Trophoblast cell (in vitro differentiated cells and primary cell): ENCODE measurements at regions not wholly inside any gene's neighbourhood (a gene's known extent, or its start where the extent isn't known, plus 50 kb on each side); places are given as distances from the start of the nearest gene placed in this dataset.
"Not testable (repeated sequence)": the region's sequence is repeated elsewhere in the genome, so short reads cannot be mapped to it uniquely, and the experiment has no call there.

Experiments
- DNase-seq, 2 donors: peaks; one replicate each; pipeline ENCODE4 v3.0.0-alpha.2; 2016
- H2AFZ ChIP-seq: 2 replicates; pipeline ENCODE4 v1.6.1; 2013; ENCODE audit warnings: low read length, moderate library complexity, mild to moderate bottlenecking; ENCODE audit not compliant: insufficient read depth, poor library complexity
- H2AK5ac ChIP-seq: 2 replicates; pipeline ENCODE4 v1.6.1; 2013; ENCODE audit warnings: mild to moderate bottlenecking, low read length
- H2BK120ac ChIP-seq: 2 replicates; pipeline ENCODE4 v1.6.1; 2013; ENCODE audit warnings: low read length, mild to moderate bottlenecking, moderate library complexity; ENCODE audit not compliant: insufficient read depth, poor library complexity
- H2BK12ac ChIP-seq: 2 replicates; pipeline ENCODE4 v1.6.1; 2013; ENCODE audit warnings: mild to moderate bottlenecking, low read length, moderate library complexity
- H2BK5ac ChIP-seq: 2 replicates; pipeline ENCODE4 v1.6.1; 2013; ENCODE audit warnings: low read length, low read depth, moderate library complexity, mild to moderate bottlenecking; ENCODE audit not compliant: poor library complexity
- H3K14ac ChIP-seq: 2 replicates; pipeline ENCODE4 v1.6.1; 2013; ENCODE audit warnings: mild to moderate bottlenecking, low read length
- H3K18ac ChIP-seq: 2 replicates; pipeline ENCODE4 v1.6.1; 2013; ENCODE audit warnings: mild to moderate bottlenecking, low read length
- H3K23ac ChIP-seq: 2 replicates; pipeline ENCODE4 v1.6.1; 2013; ENCODE audit warnings: low read length
- H3K27ac ChIP-seq: 2 replicates; pipeline ENCODE4 v1.5.1; 2013; ENCODE audit warnings: low read depth, mild to moderate bottlenecking, inconsistent platforms, low read length, moderate library complexity
- H3K27me3 ChIP-seq: 2 replicates; pipeline ENCODE4 v1.6.1; 2013; ENCODE audit warnings: inconsistent platforms, mild to moderate bottlenecking, low read length, moderate library complexity; ENCODE audit not compliant: insufficient read depth
- H3K36me3 ChIP-seq, 2 experiments: 1 replicate in 1 of 2; 2 replicates in 1 of 2; pipeline ENCODE4 v1.6.1; 2013; ENCODE audit warnings: low read length in 2 of 2, mild to moderate bottlenecking in 2 of 2, moderate library complexity in 1 of 2; ENCODE audit not compliant: insufficient read depth in 2 of 2, control insufficient read depth in 1 of 2
- H3K4ac ChIP-seq: 2 replicates; pipeline ENCODE4 v1.6.1; 2013; ENCODE audit warnings: low read depth, mild to moderate bottlenecking, low read length, moderate library complexity
- H3K4me1 ChIP-seq, 2 experiments: 1 replicate in 1 of 2; 2 replicates in 1 of 2; pipeline ENCODE4 v1.6.1; 2013; ENCODE audit warnings: low read length in 2 of 2, mild to moderate bottlenecking in 2 of 2, moderate library complexity in 1 of 2; ENCODE audit not compliant: insufficient read depth in 2 of 2, control insufficient read depth in 1 of 2
- H3K4me2 ChIP-seq: 2 replicates; pipeline ENCODE4 v1.6.1; 2013; ENCODE audit warnings: inconsistent platforms, mild to moderate bottlenecking, low read length, moderate library complexity
- H3K4me3 ChIP-seq: 2 replicates; pipeline ENCODE4 v1.5.1; 2013; ENCODE audit warnings: mild to moderate bottlenecking, low read depth, low read length, inconsistent platforms
- H3K79me1 ChIP-seq: one replicate; pipeline ENCODE4 v1.6.1; 2013; ENCODE audit warnings: low read length
- H3K79me2 ChIP-seq: 2 replicates; pipeline ENCODE4 v1.6.1; 2013; ENCODE audit warnings: low read length, mild to moderate bottlenecking; ENCODE audit not compliant: control insufficient read depth, insufficient read depth, poor library complexity
- H3K9ac ChIP-seq: 2 replicates; pipeline ENCODE4 v1.6.1; 2013; ENCODE audit warnings: mild to moderate bottlenecking, low read length
- H3K9me3 ChIP-seq: 2 replicates; pipeline ENCODE4 v1.6.1; 2013; ENCODE audit warnings: low read depth, mild to moderate bottlenecking, control low read depth, inconsistent platforms, low read length; ENCODE audit not compliant: insufficient read depth
- H4K12ac ChIP-seq: 2 replicates; pipeline ENCODE4 v1.6.1; 2013; ENCODE audit warnings: low read depth, mild to moderate bottlenecking, low read length, moderate library complexity
- H4K8ac ChIP-seq: 2 replicates; pipeline ENCODE4 v1.6.1; 2013; ENCODE audit warnings: low read depth, mild to moderate bottlenecking, low read length, moderate library complexity
- H4K91ac ChIP-seq: one replicate; pipeline ENCODE4 v1.6.1; 2013; ENCODE audit warnings: low read depth, mild to moderate bottlenecking, low read length, moderate library complexity
- WGBS: extraction: QIAGEN DNeasy Blood & Tissue Kit; methylation state at CpG from one replicate; pipeline ENCODE4 v1.1.7; 2013; ENCODE audit warnings: missing lambda C conversion rate; ENCODE audit not compliant: insufficient read length, insufficient coverage; ENCODE audit errors: extremely low coverage; 5-methylcytosine and 5-hydroxymethylcytosine counted together

GRCh38 chr6:119748535-119748934 lies 399.0 kb upstream of the MAN1A1 start:
- not testable (repeated sequence) for H3K9ac ChIP-seq, H3K4me3 ChIP-seq, H3K79me2 ChIP-seq, H2BK5ac ChIP-seq, H3K4ac ChIP-seq, H4K8ac ChIP-seq, H3K36me3 ChIP-seq, H3K14ac ChIP-seq, H3K4me2 ChIP-seq, H3K23ac ChIP-seq, H4K12ac ChIP-seq, H3K79me1 ChIP-seq, DNase-seq, H3K4me1 ChIP-seq, H3K27ac ChIP-seq, H2AK5ac ChIP-seq, H3K18ac ChIP-seq, H4K91ac ChIP-seq, H2BK120ac ChIP-seq, H3K9me3 ChIP-seq, H3K27me3 ChIP-seq, H2AFZ ChIP-seq, H2BK12ac ChIP-seq
- WGBS = no CpG with 5 or more reads among the region's 3 CpGs

DNA sequence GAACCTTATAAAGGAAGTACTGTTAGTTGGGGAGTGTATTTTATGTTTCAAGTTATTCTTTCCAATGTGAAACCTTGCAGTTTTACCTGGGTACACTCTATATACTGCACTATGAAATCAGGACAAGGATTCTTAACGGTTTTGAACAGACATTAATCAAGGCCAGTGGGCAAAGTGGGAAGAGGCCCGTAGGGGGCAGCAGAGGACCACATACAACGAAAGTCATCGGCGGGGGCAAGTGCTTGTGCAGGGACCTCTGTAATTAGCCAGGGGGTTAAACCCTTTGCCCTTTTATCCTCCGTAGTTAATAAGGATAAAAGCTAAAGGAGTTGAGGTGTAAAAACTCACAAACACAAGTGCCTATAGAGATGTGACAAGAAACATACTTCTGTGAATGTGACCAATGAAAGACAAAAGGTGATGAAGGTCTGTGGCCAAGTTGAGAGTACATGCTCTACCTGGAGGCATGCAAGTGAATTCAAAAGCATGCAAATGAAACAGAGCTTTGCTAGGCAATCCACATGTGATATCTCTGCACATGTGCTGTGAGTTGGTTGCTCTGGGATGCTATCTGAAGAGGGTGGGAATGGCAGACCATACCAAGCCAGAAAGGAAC lies 392.7 kb upstream of the MAN1A1 start:
- Histone ChIP-seq H3K4me3 (no peak overlapping the region), H3K18ac (no peak overlapping the region), H3K27me3 (no peaks in the 10 kb centered on the region), H4K8ac (no peak overlapping the region), H3K4ac (no peak overlapping the region), H3K4me2 (no peak overlapping the region), H3K14ac (no peak overlapping the region), H3K36me3 (no peaks in the 10 kb centered on the region), H2BK5ac (no peak overlapping the region), H2BK120ac (no peak overlapping the region), H2AK5ac (no peak overlapping the region), H3K79me2 (no peaks in the 10 kb centered on the region), H3K9ac (no peak overlapping the region), H2BK12ac (no peak overlapping the region), H3K23ac (no peak overlapping the region), H3K4me1 (no peaks in the 10 kb centered on the region), H4K91ac (no peak overlapping the region), H4K12ac (no peak overlapping the region), H3K27ac (no peak overlapping the region), H3K79me1 (no peaks in the 10 kb centered on the region), H2AFZ (no peak overlapping the region), H3K9me3 (no peaks in the 10 kb centered on the region)
- peak; percentile 54 to 82 for DNase-seq
- WGBS = no CpG with 5 or more reads among the region's 6 CpGs

DNA sequence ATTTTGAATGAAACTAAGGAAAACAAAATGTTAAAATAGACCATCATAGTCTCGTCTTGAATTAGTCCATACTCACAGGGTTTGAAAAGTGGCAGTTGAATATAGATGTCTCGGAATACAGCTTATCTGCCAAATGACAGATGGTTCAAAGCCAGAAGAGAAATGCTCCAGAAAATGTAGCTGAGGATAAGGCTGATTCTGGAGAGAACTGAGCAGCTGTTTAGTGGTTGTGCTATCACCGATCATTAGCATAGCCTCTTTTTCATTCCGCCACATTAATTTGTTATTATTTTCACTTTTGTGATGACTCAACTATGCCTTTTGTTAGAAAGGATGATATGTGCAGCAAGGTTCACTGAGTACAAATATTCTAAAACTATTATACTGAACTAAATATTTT lies 390.2 kb upstream of the MAN1A1 start:
- no peak overlapping the region for H3K4ac ChIP-seq
- no peak overlapping the region for H3K4me2 ChIP-seq
- H3K79me1 ChIP-seq = no peaks in the 10 kb centered on the region
- no peak overlapping the region for H2BK5ac ChIP-seq
- H2AFZ ChIP-seq = no peak overlapping the region
- no peaks in the 10 kb centered on the region for H3K9me3 ChIP-seq
- no peak overlapping the region for H4K91ac ChIP-seq
- H3K27me3 ChIP-seq = no peaks in the 10 kb centered on the region
- no peak overlapping the region for H3K9ac ChIP-seq
- no peak overlapping the region for H3K18ac ChIP-seq
- H3K23ac ChIP-seq = no peak overlapping the region
- WGBS = no CpG with 5 or more reads among the region's 4 CpGs
- H4K8ac ChIP-seq = no peak overlapping the region
- DNase-seq = no peak
- no peak overlapping the region for H2BK120ac ChIP-seq
- H3K36me3 ChIP-seq = no peaks in the 10 kb centered on the region
- no peak overlapping the region for H3K27ac ChIP-seq
- H4K12ac ChIP-seq = no peak overlapping the region
- H3K79me2 ChIP-seq = no peaks in the 10 kb centered on the region
- no peak overlapping the region for H3K4me3 ChIP-seq
- no peak overlapping the region for H2BK12ac ChIP-seq
- H2AK5ac ChIP-seq = no peak overlapping the region
- H3K14ac ChIP-seq = no peak overlapping the region
- H3K4me1 ChIP-seq = peaks cover 0 to 6% of the 10 kb centered on the region in 2 experiments

GRCh38 chr6:119738425-119738824 lies 388.9 kb upstream of the MAN1A1 start:
- Histone ChIP-seq H3K4me1 (peaks cover 0 to 6% of the 10 kb centered on the region in 2 experiments), H3K27me3 (no peaks in the 10 kb centered on the region), H3K18ac (no peak overlapping the region), H3K4me2 (no peak overlapping the region), H3K14ac (no peak overlapping the region), H3K4me3 (no peak overlapping the region), H4K12ac (no peak overlapping the region), H2BK120ac (no peak overlapping the region), H3K9ac (no peak overlapping the region), H3K79me2 (no peaks in the 10 kb centered on the region), H2AFZ (no peak overlapping the region), H2BK5ac (no peak overlapping the region), H2AK5ac (no peak overlapping the region), H3K23ac (no peak overlapping the region), H3K27ac (no peak overlapping the region), H4K8ac (no peak overlapping the region), H3K79me1 (no peaks in the 10 kb centered on the region), H4K91ac (no peak overlapping the region), H3K36me3 (no peaks in the 10 kb centered on the region), H2BK12ac (no peak overlapping the region), H3K4ac (no peak overlapping the region), H3K9me3 (no peaks in the 10 kb centered on the region)
- no peak for DNase-seq
- no CpG with 5 or more reads among the region's 1 CpG for WGBS
